ENCODE measurements at regions not wholly inside any gene's neighbourhood (a gene's known extent, or its start where the extent isn't known, plus 50 kb on each side); places are given as distances from the start of the nearest gene placed in this dataset.

DNA sequence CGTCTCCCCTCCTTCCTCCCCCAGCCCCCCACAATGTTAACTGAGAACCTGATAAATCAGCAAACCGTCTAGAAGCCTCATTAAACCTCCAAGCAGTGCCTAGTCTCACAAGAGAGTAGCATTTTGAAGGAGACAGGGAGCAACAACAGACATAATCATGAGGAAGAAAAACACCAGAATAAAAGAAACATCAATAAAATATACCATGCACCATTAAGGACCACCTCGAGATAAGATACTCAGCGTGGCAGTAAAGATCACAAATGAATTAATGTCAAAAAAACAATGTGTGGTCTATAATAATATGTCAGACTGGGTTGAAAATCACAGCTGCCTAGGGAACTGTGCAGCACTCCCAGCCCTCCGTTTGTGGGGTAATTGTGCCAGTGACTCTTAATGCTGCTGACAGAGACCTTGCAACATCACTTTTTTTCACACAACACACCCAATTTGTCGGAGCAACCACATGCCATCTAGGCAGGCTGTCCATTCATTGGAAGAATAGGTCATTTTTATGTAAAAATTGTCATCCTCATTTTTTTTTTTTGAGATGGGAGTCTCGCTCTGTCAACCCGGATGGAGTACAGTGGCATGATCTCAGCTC lies 450.8 kb upstream of the WWC1 start:
- no peak overlapping the region for H3K4me3 ChIP-seq (replicated peaks; ENCODE audit: low read depth, low read length)
- TF ChIP-seq, protein P1, sequence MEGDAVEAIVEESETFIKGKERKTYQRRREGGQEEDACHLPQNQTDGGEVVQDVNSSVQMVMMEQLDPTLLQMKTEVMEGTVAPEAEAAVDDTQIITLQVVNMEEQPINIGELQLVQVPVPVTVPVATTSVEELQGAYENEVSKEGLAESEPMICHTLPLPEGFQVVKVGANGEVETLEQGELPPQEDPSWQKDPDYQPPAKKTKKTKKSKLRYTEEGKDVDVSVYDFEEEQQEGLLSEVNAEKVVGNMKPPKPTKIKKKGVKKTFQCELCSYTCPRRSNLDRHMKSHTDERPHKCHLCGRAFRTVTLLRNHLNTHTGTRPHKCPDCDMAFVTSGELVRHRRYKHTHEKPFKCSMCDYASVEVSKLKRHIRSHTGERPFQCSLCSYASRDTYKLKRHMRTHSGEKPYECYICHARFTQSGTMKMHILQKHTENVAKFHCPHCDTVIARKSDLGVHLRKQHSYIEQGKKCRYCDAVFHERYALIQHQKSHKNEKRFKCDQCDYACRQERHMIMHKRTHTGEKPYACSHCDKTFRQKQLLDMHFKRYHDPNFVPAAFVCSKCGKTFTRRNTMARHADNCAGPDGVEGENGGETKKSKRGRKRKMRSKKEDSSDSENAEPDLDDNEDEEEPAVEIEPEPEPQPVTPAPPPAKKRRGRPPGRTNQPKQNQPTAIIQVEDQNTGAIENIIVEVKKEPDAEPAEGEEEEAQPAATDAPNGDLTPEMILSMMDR (IDR thresholded peaks at IDR 0.05; ENCODE audit: low read depth, low read length, missing control alignments), result no peak
- DNase-seq (ENCODE audit: extremely low read depth, low read depth), result no peak

DNA sequence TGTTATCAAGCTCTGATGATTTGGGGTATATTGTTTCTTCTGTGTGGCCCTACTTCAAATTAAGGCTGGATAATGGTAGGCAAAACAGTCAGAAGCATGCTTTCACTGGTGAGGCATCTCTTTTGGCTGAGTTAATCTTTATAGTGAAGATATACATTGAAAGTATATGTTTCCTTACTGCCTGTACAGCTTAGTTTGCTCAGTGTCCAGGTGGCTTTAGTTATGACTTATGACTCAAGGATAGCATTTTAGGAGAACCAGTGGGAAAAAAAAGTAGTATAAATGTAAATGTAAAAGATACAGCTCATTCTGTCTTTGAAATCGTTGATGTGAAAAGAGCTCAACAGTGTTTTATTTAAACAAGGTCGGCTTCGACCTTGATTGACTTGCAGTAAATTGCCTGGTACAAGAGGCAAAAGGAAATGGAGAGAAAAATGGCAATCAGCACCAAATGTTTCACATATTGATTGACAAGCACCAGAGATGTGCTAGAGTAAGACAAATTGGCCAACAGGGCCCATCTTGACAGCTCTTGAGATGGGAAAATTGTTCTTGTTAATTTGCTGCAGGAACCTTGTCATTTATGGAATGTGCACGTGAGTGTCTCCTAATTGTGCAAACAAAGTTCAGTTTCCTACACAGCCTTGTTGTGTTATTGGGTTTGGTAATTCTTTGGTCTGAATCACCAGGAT lies 447.4 kb upstream of the WWC1 start:
- no peak overlapping the region for H3K4me3 ChIP-seq (replicated peaks; ENCODE audit: low read depth, low read length)
- no peak for DNase-seq (ENCODE audit: extremely low read depth, low read depth)
- TF ChIP-seq, protein P1 (IDR thresholded peaks at IDR 0.05; ENCODE audit: low read depth, low read length, missing control alignments), result no peak

DNA sequence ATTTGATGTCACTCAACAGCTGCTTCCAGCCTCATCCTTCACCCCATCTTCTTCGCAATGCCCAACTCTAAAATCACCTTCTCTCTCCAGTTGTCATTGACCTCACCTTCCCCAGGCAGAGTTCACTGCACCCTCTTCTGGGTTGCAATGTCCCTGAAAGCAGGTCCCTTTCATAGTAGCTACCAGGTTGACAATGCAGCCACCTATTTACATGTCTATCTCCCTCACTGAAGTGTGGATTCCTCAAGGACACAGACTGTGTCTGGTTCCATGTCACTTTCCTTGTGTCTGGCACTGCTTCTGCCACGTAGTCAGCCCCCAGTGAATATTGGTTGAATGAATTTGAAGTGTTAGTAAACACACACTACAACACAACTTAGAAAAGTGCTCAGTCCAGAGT lies 445.5 kb upstream of the WWC1 start:
- TF ChIP-seq, protein P1 (IDR thresholded peaks at IDR 0.05; ENCODE audit: low read depth, low read length, missing control alignments), result no peak
- H3K4me3 ChIP-seq (replicated peaks; ENCODE audit: low read depth, low read length), result no peak overlapping the region

GRCh38 chr5:167849874-167850273 lies 441.6 kb upstream of the WWC1 start:
- DNase-seq (ENCODE audit: extremely low read depth, low read depth), result no peak
- TF ChIP-seq, protein P1 (IDR thresholded peaks at IDR 0.05; ENCODE audit: low read depth, low read length, missing control alignments), result no peak
- no peak overlapping the region for H3K4me3 ChIP-seq (replicated peaks; ENCODE audit: low read depth, low read length)

More for the DNA sequence above, 445.5 kb upstream of the WWC1 start:
- no peak for DNase-seq (ENCODE audit: extremely low read depth, low read depth)

DNA sequence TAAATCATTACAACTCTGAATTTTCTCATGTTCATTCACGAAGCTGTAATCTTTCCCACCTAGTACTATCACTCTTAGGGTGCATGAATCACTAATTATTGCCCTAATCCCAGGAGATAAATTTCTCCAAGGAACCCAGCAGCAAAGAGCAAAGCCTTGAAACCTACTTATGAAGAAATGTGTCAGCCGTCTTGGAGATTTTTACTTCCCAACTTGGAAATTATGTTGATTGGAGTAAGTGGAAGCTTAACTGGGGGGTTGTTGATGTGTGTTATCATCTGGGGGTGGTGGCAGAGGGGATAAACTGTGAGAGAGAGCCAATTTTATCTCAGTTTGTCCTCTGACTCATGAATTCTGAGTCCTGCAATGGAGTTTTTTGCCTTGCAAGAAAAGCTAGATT lies 440.5 kb upstream of the WWC1 start:
- TF ChIP-seq, protein P1 (IDR thresholded peaks at IDR 0.05; ENCODE audit: low read depth, low read length, missing control alignments), result no peak
- no peak for DNase-seq (ENCODE audit: extremely low read depth, low read depth)
- H3K4me3 ChIP-seq (replicated peaks; ENCODE audit: low read depth, low read length), result no peak overlapping the region

- DNase-seq (ENCODE audit: extremely low read depth, low read depth), result no peak
These were observed 440.0 kb upstream of the WWC1 start for GRCh38 chr5:167851416-167851815.

More at GRCh38 chr5:167851416-167851815, 440.0 kb upstream of the WWC1 start:
- H3K4me3 ChIP-seq (replicated peaks; ENCODE audit: low read depth, low read length), result no peak overlapping the region
- TF ChIP-seq, protein P1 (IDR thresholded peaks at IDR 0.05; ENCODE audit: low read depth, low read length, missing control alignments), result no peak
